IMR-90 (cell line): ENCODE measurements at regions not wholly inside any gene's neighbourhood (a gene's known extent, or its start where the extent isn't known, plus 50 kb on each side); places are given as distances from the start of the nearest gene placed in this dataset.

Experiments
- ATAC-seq: fragments of 200-7000 bp; cut with Tn5 transposase; 2 replicates; pipeline ENCODE4 v1.9.1; 2020; ENCODE audit warnings: low read depth, mild to moderate bottlenecking, moderate library complexity
- BruUV-seq: library from RNA; stranded (reverse); fragments of 400-500 nt; replicated peaks from 2 replicates; lab custom pipeline; 2021; lab: Mats Ljungman, UMichigan
- CTCF ChIA-PET: fragments of 300-600 bp; formaldehyde crosslinking; extraction: SDS; loops from one replicate; lab custom pipeline; 2021; ENCODE audit warnings: antibody characterized with exemption; lab: Yijun Ruan, JAX
- POLR2A ChIA-PET: fragments of 300-600 bp; sonication (Branson Sonifier 250); formaldehyde crosslinking; loops from one replicate; lab custom pipeline; 2022; ENCODE audit warnings: antibody characterized with exemption; ENCODE audit not compliant: unreplicated experiment; lab: Charles Lee
- DNase-seq: peaks from one replicate; pipeline ENCODE4 v3.0.0; 2013
- H2AFZ ChIP-seq: replicated peaks from 2 replicates; pipeline ENCODE3; 2013; ENCODE audit warnings: low read length, mild to moderate bottlenecking; ENCODE audit not compliant: poor library complexity
- H2AK5ac ChIP-seq: 2 replicates; pipeline ENCODE4 v1.6.1; 2013; ENCODE audit warnings: low read depth, low read length, inconsistent platforms
- H2AK9ac ChIP-seq: replicated peaks from 2 replicates; pipeline ENCODE3; 2013; ENCODE audit warnings: mild to moderate bottlenecking, low read depth, low read length, moderate library complexity; ENCODE audit not compliant: poor library complexity
- H2BK120ac ChIP-seq: 2 replicates; pipeline ENCODE4 v1.6.1; 2013; ENCODE audit warnings: low read depth, low read length, inconsistent platforms
- H2BK15ac ChIP-seq: 3 replicates; pipeline ENCODE4 v1.6.1; 2013; ENCODE audit warnings: low read depth, low read length, inconsistent platforms
- H2BK20ac ChIP-seq: 2 replicates; pipeline ENCODE4 v1.6.1; 2013; ENCODE audit warnings: low read depth, mild to moderate bottlenecking, inconsistent platforms, low read length, moderate library complexity
- H2BK5ac ChIP-seq: 2 replicates; pipeline ENCODE4 v1.6.1; 2013; ENCODE audit warnings: mild to moderate bottlenecking, low read depth, low read length, inconsistent platforms; ENCODE audit not compliant: poor library complexity, severe bottlenecking
- H3K14ac ChIP-seq: replicated peaks from 2 replicates; pipeline ENCODE4 v1.6.1; 2013; ENCODE audit warnings: low read depth, low read length, inconsistent platforms
- H3K18ac ChIP-seq: 2 replicates; pipeline ENCODE4 v1.6.1; 2013; ENCODE audit warnings: low read depth, low read length, control low read depth
- H3K23ac ChIP-seq: 2 replicates; pipeline ENCODE4 v1.6.1; 2013; ENCODE audit warnings: low read depth, low read length, inconsistent platforms
- H3K27ac ChIP-seq: 2 replicates; pipeline ENCODE4 v1.5.1; 2013; ENCODE audit warnings: mild to moderate bottlenecking, control low read depth, low read length; ENCODE audit not compliant: insufficient read depth
- H3K27me3 ChIP-seq: 2 replicates; pipeline ENCODE4 v1.6.1; 2013; ENCODE audit warnings: low read length; ENCODE audit not compliant: control insufficient read depth, insufficient read depth
- H3K36me3 ChIP-seq: 2 replicates; pipeline ENCODE4 v1.6.1; 2013; ENCODE audit warnings: low read length, mixed read lengths; ENCODE audit not compliant: control insufficient read depth, insufficient read depth
- H3K4ac ChIP-seq: 2 replicates; pipeline ENCODE4 v1.6.1; 2013; ENCODE audit warnings: low read depth, low read length, inconsistent platforms
- H3K4me1 ChIP-seq: 2 replicates; pipeline ENCODE4 v1.6.1; 2013; ENCODE audit warnings: low read length, mixed read lengths; ENCODE audit not compliant: control insufficient read depth, insufficient read depth
- H3K4me2 ChIP-seq: 2 replicates; pipeline ENCODE4 v1.6.1; 2013; ENCODE audit warnings: low read depth, mild to moderate bottlenecking, control low read depth, low read length, moderate library complexity
- H3K4me3 ChIP-seq: 2 replicates; pipeline ENCODE4 v1.5.1; 2013; ENCODE audit warnings: low read depth, mild to moderate bottlenecking, control low read depth, low read length, moderate library complexity; ENCODE audit not compliant: insufficient read depth
- H3K56ac ChIP-seq: 2 replicates; pipeline ENCODE4 v1.6.1; 2013; ENCODE audit warnings: low read length, inconsistent platforms; ENCODE audit not compliant: insufficient read depth; ENCODE audit errors: extremely low read depth
- H3K79me1 ChIP-seq, 2 experiments: 2 replicates each; pipeline ENCODE4 v1.6.1; 2013; ENCODE audit warnings: low read length in 2 of 2, inconsistent platforms in 1 of 2, low read depth in 1 of 2
- H3K9ac ChIP-seq: 2 replicates; pipeline ENCODE4 v1.6.1; 2013; ENCODE audit warnings: low read depth, low read length, control low read depth
- H3K9me1 ChIP-seq: 2 replicates; pipeline ENCODE4 v1.6.1; 2013; ENCODE audit warnings: low read length, inconsistent platforms; ENCODE audit not compliant: insufficient read depth
- H3K9me3 ChIP-seq: 2 replicates; pipeline ENCODE4 v1.6.1; 2013; ENCODE audit warnings: low read length; ENCODE audit not compliant: control insufficient read depth, insufficient read depth
- H4K20me1 ChIP-seq: 2 replicates; pipeline ENCODE4 v1.6.1; 2013; ENCODE audit warnings: low read length, inconsistent platforms; ENCODE audit not compliant: insufficient read depth
- H4K5ac ChIP-seq: 2 replicates; pipeline ENCODE4 v1.6.1; 2013; ENCODE audit warnings: mild to moderate bottlenecking, low read depth, low read length, control low read depth
- H4K8ac ChIP-seq, 2 experiments: 2 replicates each; pipeline ENCODE4 v1.6.1; 2013; ENCODE audit warnings: low read depth in 2 of 2, low read length in 2 of 2, control low read depth in 1 of 2, inconsistent platforms in 1 of 2
- H4K91ac ChIP-seq: 2 replicates; pipeline ENCODE4 v1.6.1; 2013; ENCODE audit warnings: low read depth, low read length, inconsistent platforms; ENCODE audit not compliant: insufficient read depth
- BHLHE40 ChIP-seq: fragments of 150-350 bp; IDR thresholded peaks from 2 replicates; pipeline ENCODE4 v1.6.1; 2016; ENCODE audit warnings: mild to moderate bottlenecking, low read depth, low read length
- CEBPB ChIP-seq: IDR thresholded peaks from 2 replicates; pipeline ENCODE4 v1.6.1; 2012; ENCODE audit warnings: low read depth, low read length, improper control_type of control experiment
- CTCF ChIP-seq: conservative IDR thresholded peaks from 2 replicates; pipeline ENCODE4 v1.5.1; 2012; ENCODE audit warnings: mild to moderate bottlenecking, low read depth, low read length, improper control_type of control experiment
- ELK1 ChIP-seq: fragments of 150-350 bp; IDR thresholded peaks from 2 replicates; pipeline ENCODE4 v1.6.1; 2016; ENCODE audit warnings: low read depth, mild to moderate bottlenecking, low read length, moderate library complexity, borderline replicate concordance
- FOS ChIP-seq: fragments of 150-350 bp; IDR thresholded peaks from 2 replicates; pipeline ENCODE4 v1.6.1; 2016; ENCODE audit warnings: low read depth, low read length
- MAFK ChIP-seq: IDR thresholded peaks from 2 replicates; pipeline ENCODE4 v1.6.1; 2012; ENCODE audit warnings: low read depth, low read length, improper control_type of control experiment
- MAZ ChIP-seq: IDR thresholded peaks from 2 replicates; pipeline ENCODE4 v1.6.1; 2012; ENCODE audit warnings: low read depth, mild to moderate bottlenecking, low read length, improper control_type of control experiment, moderate library complexity, borderline replicate concordance
- NFE2L2 ChIP-seq: fragments of 150-350 bp; IDR thresholded peaks from 2 replicates; pipeline ENCODE4 v1.6.1; 2016; ENCODE audit warnings: low read depth, mild to moderate bottlenecking, low read length
- POLR2A ChIP-seq: IDR thresholded peaks from 2 replicates; pipeline ENCODE4 v1.6.1; 2012; ENCODE audit warnings: mild to moderate bottlenecking, low read depth, low read length
- RAD21 ChIP-seq: IDR thresholded peaks from 2 replicates; pipeline ENCODE4 v1.6.1; 2012; ENCODE audit warnings: low read length, improper control_type of control experiment
- RCOR1 ChIP-seq: IDR thresholded peaks from 2 replicates; pipeline ENCODE4 v1.6.1; 2012; ENCODE audit warnings: mild to moderate bottlenecking, low read length, improper control_type of control experiment; ENCODE audit not compliant: insufficient replicate concordance
- RFX5 ChIP-seq: IDR thresholded peaks from 2 replicates; pipeline ENCODE4 v1.8.0; 2012; ENCODE audit warnings: low read depth, mild to moderate bottlenecking, low read length, moderate library complexity
- SMC3 ChIP-seq: fragments of 150-350 bp; IDR thresholded peaks from 2 replicates; pipeline ENCODE4 v1.6.1; 2016; ENCODE audit warnings: low read depth, mild to moderate bottlenecking, antibody characterized with exemption, low read length, moderate library complexity
- WGBS, 2 experiments: methylation state at CpG; one replicate each; pipeline versions ENCODE4 v1.1.5 to v1.1.7; 2013; ENCODE audit warnings: missing lambda C conversion rate in 2 of 2; ENCODE audit not compliant: insufficient read length in 1 of 2; ENCODE audit errors: extremely low coverage in 2 of 2; 5-methylcytosine and 5-hydroxymethylcytosine counted together
- dilution Hi-C: fragments of 300-500 bp; cut with HindIII; formaldehyde crosslinking; loops from one replicate; pipeline ENCODE4 v1.14.3; 2018; ENCODE audit warnings: low sequenced_read_pairs; ENCODE audit not compliant: unreplicated experiment
- in situ Hi-C: fragments of 300-500 bp; cut with MboI; formaldehyde crosslinking; loops from 3 replicates; pipeline ENCODE4 v1.14.3; 2019; ENCODE audit warnings: low sequenced_read_pairs, inconsistent platforms, mixed read lengths
- intact Hi-C: fragments of 100-400 bp; cut with micrococcal nuclease; formaldehyde crosslinking; loops from 2 replicates; pipeline ENCODE4 v1.10.0; 2022
- TF ChIP-seq, protein P1 (sequence below): fragments of 150-350 bp; IDR thresholded peaks from 2 replicates; pipeline ENCODE4 v1.6.1; 2017; ENCODE audit warnings: mild to moderate bottlenecking, antibody characterized with exemption, low read length, low read depth

DNA sequence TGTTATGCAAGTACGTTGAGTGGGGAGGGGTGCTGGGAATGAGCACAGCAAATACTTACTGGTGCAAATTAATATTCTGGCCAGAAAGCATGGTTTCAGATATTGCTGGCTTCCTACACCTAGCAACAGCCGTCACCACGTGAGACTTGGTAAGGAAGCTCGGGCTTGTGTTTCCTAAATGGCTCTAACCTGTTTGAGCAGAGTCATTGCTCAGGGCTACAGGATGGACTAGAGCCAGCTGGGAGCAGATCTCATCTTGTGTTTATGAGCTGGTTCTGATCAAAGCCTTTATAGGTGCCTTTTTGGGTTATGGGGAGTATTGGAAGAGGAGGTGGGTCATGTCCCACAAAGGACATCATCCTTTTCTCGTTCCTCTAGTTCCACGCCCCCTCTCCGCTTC is 200.3 kb downstream of the BUB3 start:
- WGBS, 2 experiments, result no CpG with 5 or more reads among the region's 7 CpGs
- no peak overlapping the region for H3K56ac ChIP-seq
- TF ChIP-seq RCOR1, result no peak
- no peak for TF ChIP-seq POLR2A
- no peak for TF ChIP-seq BHLHE40
- no peak for TF ChIP-seq RFX5
- no peak for TF ChIP-seq MAZ
- no peak for TF ChIP-seq MAFK
- no peak for TF ChIP-seq CEBPB
- TF ChIP-seq, protein P1, sequence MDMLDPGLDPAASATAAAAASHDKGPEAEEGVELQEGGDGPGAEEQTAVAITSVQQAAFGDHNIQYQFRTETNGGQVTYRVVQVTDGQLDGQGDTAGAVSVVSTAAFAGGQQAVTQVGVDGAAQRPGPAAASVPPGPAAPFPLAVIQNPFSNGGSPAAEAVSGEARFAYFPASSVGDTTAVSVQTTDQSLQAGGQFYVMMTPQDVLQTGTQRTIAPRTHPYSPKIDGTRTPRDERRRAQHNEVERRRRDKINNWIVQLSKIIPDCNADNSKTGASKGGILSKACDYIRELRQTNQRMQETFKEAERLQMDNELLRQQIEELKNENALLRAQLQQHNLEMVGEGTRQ, result no peak
- TF ChIP-seq SMC3, result no peak
- no peak for TF ChIP-seq RAD21
- no peak for TF ChIP-seq CTCF
- TF ChIP-seq NFE2L2, result no peak
- no peak for TF ChIP-seq FOS
- TF ChIP-seq ELK1, result no peak
- H4K20me1 ChIP-seq, result no peaks in the 10 kb centered on the region
- H3K9me1 ChIP-seq, result no peaks in the 10 kb centered on the region
- no peak overlapping the region for H4K91ac ChIP-seq
- H2AK9ac ChIP-seq, result no peak overlapping the region
- ChIA-PET CTCF (no interaction called here), POLR2A (no interaction called here)
- no peak overlapping the region for H3K4me3 ChIP-seq
- ATAC-seq, result no peak
- H2BK120ac ChIP-seq, result no peak overlapping the region
- H3K23ac ChIP-seq, result no peak overlapping the region
- no peaks in the 10 kb centered on the region for H3K79me1 ChIP-seq
- no peak overlapping the region for H2AFZ ChIP-seq
- no peak overlapping the region for H4K8ac ChIP-seq
- no peak overlapping the region for H2BK20ac ChIP-seq
- H3K9me3 ChIP-seq, result peaks cover 42% of the 10 kb centered on the region
- no peaks in the 10 kb centered on the region for H3K4me1 ChIP-seq
- no peak overlapping the region for H2BK5ac ChIP-seq
- in situ Hi-C loops (no loop called here), intact Hi-C loops (no loop called here), dilution Hi-C loops (no loop called here)
- H2BK15ac ChIP-seq, result no peak overlapping the region
- no peak overlapping the region for H3K27ac ChIP-seq
- H3K4me2 ChIP-seq, result no peak overlapping the region
- no peak overlapping the region for H4K5ac ChIP-seq
- no peak overlapping the region for H3K14ac ChIP-seq
- no peak overlapping the region for H3K18ac ChIP-seq
- no peak overlapping the region for H2AK5ac ChIP-seq
- H3K4ac ChIP-seq, result no peak overlapping the region
- no peaks in the 10 kb centered on the region for H3K27me3 ChIP-seq
- no peak for DNase-seq
- H3K36me3 ChIP-seq, result no peaks in the 10 kb centered on the region
- BruUV-seq, result no TSS peak
- no peak overlapping the region for H3K9ac ChIP-seq
